GM10266 (cell line): ENCODE measurements at regions not wholly inside any gene's neighbourhood (a gene's known extent, or its start where the extent isn't known, plus 50 kb on each side); places are given as distances from the start of the nearest gene placed in this dataset.
"Not testable (repeated sequence)": the region's sequence is repeated elsewhere in the genome, so short reads cannot be mapped to it uniquely, and the experiment has no call there.

Source experiments
- DNase-seq: peaks from one replicate; pipeline ENCODE4 v3.0.0; 2012; ENCODE audit errors: extremely low spot score
- CTCF ChIP-seq: IDR thresholded peaks from 2 replicates; pipeline ENCODE4 v1.5.1; 2012; ENCODE audit warnings: mild to moderate bottlenecking, low read depth; ENCODE audit not compliant: control insufficient read depth, insufficient read depth; ENCODE audit errors: missing control alignments

- no peak for TF ChIP-seq CTCF
- DNase-seq, result no peak
Observed at GRCh38 chr2:64250063-64250462, 105.8 kb upstream of the PELI1 start.

GRCh38 chr2:64250751-64251423 is 106.7 kb upstream of the PELI1 start:
- DNase-seq, result no peak
- no peak for TF ChIP-seq CTCF

GRCh38 chr2:64251497-64252250 is 107.5 kb upstream of the PELI1 start:
- no peak for DNase-seq
- TF ChIP-seq CTCF, result no peak

GRCh38 chr2:64252251-64252978 is 108.2 kb upstream of the PELI1 start:
- not testable (repeated sequence) for DNase-seq

GRCh38 chr2:64253421-64253820 is 109.2 kb upstream of the PELI1 start:
- not testable (repeated sequence) for DNase-seq

GRCh38 chr2:64258566-64258965 is 114.3 kb upstream of the PELI1 start:
- no peak for DNase-seq
- TF ChIP-seq CTCF, result no peak

GRCh38 chr2:64259312-64259711 is 115.1 kb upstream of the PELI1 start:
- DNase-seq, result no peak
- TF ChIP-seq CTCF, result no peak
